Mesenchymal stem cell (in vitro differentiated cells and primary cell): ENCODE measurements at regions not wholly inside any gene's neighbourhood (a gene's known extent, or its start where the extent isn't known, plus 50 kb on each side); places are given as distances from the start of the nearest gene placed in this dataset.

Experiments
- DNase-seq: peaks from one replicate; pipeline ENCODE4 v3.0.0-alpha.2; 2013
- H2AFZ ChIP-seq: one replicate; pipeline ENCODE4 v1.6.1; 2013; ENCODE audit warnings: low read depth, mild to moderate bottlenecking, control low read depth, inconsistent platforms, low read length, moderate library complexity
- H2AK5ac ChIP-seq: 2 replicates; pipeline ENCODE4 v1.6.1; 2013; ENCODE audit warnings: low read length, moderate library complexity, mild to moderate bottlenecking, inconsistent platforms; ENCODE audit not compliant: severe bottlenecking
- H2BK120ac ChIP-seq: one replicate; pipeline ENCODE4 v1.6.1; 2013; ENCODE audit warnings: low read depth, mild to moderate bottlenecking, inconsistent platforms, low read length, moderate library complexity
- H2BK12ac ChIP-seq, 2 experiments: one replicate each; pipeline ENCODE4 v1.6.1; 2013; ENCODE audit warnings: inconsistent platforms in 2 of 2, low read length in 2 of 2, mild to moderate bottlenecking in 2 of 2, moderate library complexity in 2 of 2, control low read depth in 1 of 2
- H2BK15ac ChIP-seq: one replicate; pipeline ENCODE4 v1.6.1; 2013; ENCODE audit warnings: mild to moderate bottlenecking, low read depth, inconsistent platforms; ENCODE audit not compliant: poor library complexity, severe bottlenecking
- H2BK5ac ChIP-seq: 2 replicates; pipeline ENCODE4 v1.6.1; 2013; ENCODE audit warnings: low read depth, mild to moderate bottlenecking, low read length, control low read depth, inconsistent platforms; ENCODE audit not compliant: poor library complexity, severe bottlenecking
- H3K14ac ChIP-seq, 2 experiments: one replicate each; pipeline ENCODE4 v1.6.1; 2013; ENCODE audit warnings: inconsistent platforms in 2 of 2, low read length in 2 of 2, control low read depth in 1 of 2, mild to moderate bottlenecking in 1 of 2, moderate library complexity in 1 of 2
- H3K18ac ChIP-seq, 2 experiments: one replicate each; pipeline ENCODE4 v1.6.1; 2013; ENCODE audit warnings: inconsistent platforms in 2 of 2, low read length in 2 of 2, control low read depth in 1 of 2, low read depth in 1 of 2, mild to moderate bottlenecking in 1 of 2
- H3K23ac ChIP-seq, 2 experiments: one replicate each; pipeline ENCODE4 v1.6.1; 2013; ENCODE audit warnings: inconsistent platforms in 2 of 2, low read length in 2 of 2, mild to moderate bottlenecking in 2 of 2, moderate library complexity in 2 of 2, control low read depth in 1 of 2
- H3K27ac ChIP-seq: 2 replicates; pipeline ENCODE4 v1.5.1; 2013; ENCODE audit warnings: mild to moderate bottlenecking, moderate library complexity, low read length, control low read depth, inconsistent platforms; ENCODE audit not compliant: poor library complexity, severe bottlenecking
- H3K27me3 ChIP-seq, 2 experiments: 2 replicates each; pipeline versions ENCODE4 v1.6.1 to v1.7.0; 2013; ENCODE audit warnings: low read length in 2 of 2, mild to moderate bottlenecking in 2 of 2, moderate library complexity in 2 of 2, control low read depth in 1 of 2, inconsistent platforms in 1 of 2; ENCODE audit not compliant: control insufficient read depth in 1 of 2, insufficient read depth in 1 of 2
- H3K36me3 ChIP-seq, 2 experiments: 2 replicates each; pipeline versions ENCODE4 v1.6.1 to v1.7.0; 2013; ENCODE audit warnings: low read length in 2 of 2, control low read depth in 1 of 2, inconsistent platforms in 1 of 2, low read depth in 1 of 2, mild to moderate bottlenecking in 1 of 2; ENCODE audit not compliant: insufficient read depth in 2 of 2, control insufficient read depth in 1 of 2
- H3K4ac ChIP-seq, 2 experiments: one replicate each; pipeline ENCODE4 v1.6.1; 2013; ENCODE audit warnings: inconsistent platforms in 2 of 2, low read length in 2 of 2, mild to moderate bottlenecking in 2 of 2, moderate library complexity in 2 of 2, control low read depth in 1 of 2, low read depth in 1 of 2
- H3K4me1 ChIP-seq: 2 replicates; pipeline ENCODE4 v1.6.1; 2013; ENCODE audit warnings: low read depth, low read length, control low read depth; ENCODE audit not compliant: control insufficient read depth, insufficient read depth
- H3K4me2 ChIP-seq: 2 replicates; pipeline ENCODE4 v1.6.1; 2013; ENCODE audit warnings: low read length, mild to moderate bottlenecking, inconsistent platforms; ENCODE audit not compliant: poor library complexity, severe bottlenecking
- H3K4me3 ChIP-seq, 2 experiments: 2 replicates each; pipeline versions ENCODE4 v1.5.1 to v1.7.0; 2013; ENCODE audit warnings: low read length in 2 of 2, mild to moderate bottlenecking in 2 of 2, control low read depth in 1 of 2, low read depth in 1 of 2; ENCODE audit not compliant: insufficient read depth in 1 of 2
- H3K79me1 ChIP-seq: replicated peaks from 2 replicates; pipeline ENCODE4 v1.6.1; 2013; ENCODE audit warnings: mild to moderate bottlenecking, control low read depth, low read length, inconsistent platforms; ENCODE audit not compliant: poor library complexity, severe bottlenecking
- H3K9ac ChIP-seq: 2 replicates; pipeline ENCODE4 v1.7.0; 2013; ENCODE audit warnings: mild to moderate bottlenecking, low read length, moderate library complexity
- H3K9me3 ChIP-seq: 2 replicates; pipeline ENCODE4 v1.7.0; 2013; ENCODE audit warnings: mild to moderate bottlenecking, low read length; ENCODE audit not compliant: control insufficient read depth
- H4K8ac ChIP-seq: one replicate; pipeline ENCODE4 v1.6.1; 2013; ENCODE audit warnings: inconsistent platforms, mild to moderate bottlenecking, low read length, moderate library complexity
- H4K91ac ChIP-seq: one replicate; pipeline ENCODE4 v1.6.1; 2013; ENCODE audit warnings: mild to moderate bottlenecking, low read length, inconsistent platforms
- WGBS: methylation state at CpG from one replicate; pipeline ENCODE4 v1.1.7; 2013; ENCODE audit warnings: mixed read lengths; 5-methylcytosine and 5-hydroxymethylcytosine counted together

GRCh38 chr4:125780164-125780563 lies 465.4 kb downstream of the FAT4 start:
- no peak overlapping the region for H3K4ac ChIP-seq
- H2BK12ac ChIP-seq: no peak overlapping the region
- H3K27me3 ChIP-seq: no peaks in the 10 kb centered on the region
- H2AFZ ChIP-seq: no peak overlapping the region
- H3K36me3 ChIP-seq: no peaks in the 10 kb centered on the region
- no peak overlapping the region for H3K4me3 ChIP-seq
- H2BK5ac ChIP-seq: no peak overlapping the region
- no peak overlapping the region for H2BK120ac ChIP-seq
- H3K14ac ChIP-seq: no peak overlapping the region
- H4K8ac ChIP-seq: no peak overlapping the region
- H3K27ac ChIP-seq: no peak overlapping the region
- H4K91ac ChIP-seq: no peak overlapping the region
- H3K9ac ChIP-seq: no peak overlapping the region
- H2BK15ac ChIP-seq: no peak overlapping the region
- no peak overlapping the region for H2AK5ac ChIP-seq
- peak; percentile 2 for DNase-seq
- no peaks in the 10 kb centered on the region for H3K4me1 ChIP-seq
- H3K4me2 ChIP-seq: no peak overlapping the region
- H3K9me3 ChIP-seq: no peaks in the 10 kb centered on the region
- H3K23ac ChIP-seq: no peak overlapping the region
- H3K79me1 ChIP-seq: no peaks in the 10 kb centered on the region
- H3K18ac ChIP-seq: no peak overlapping the region

- 100% methylated on average over 2 of the region's 3 CpGs for WGBS
- Histone ChIP-seq H3K18ac (no peak overlapping the region), H3K4ac (no peak overlapping the region), H2BK12ac (no peak overlapping the region), H3K27ac (no peak overlapping the region), H3K36me3 (no peaks in the 10 kb centered on the region), H3K14ac (no peak overlapping the region), H3K9ac (no peak overlapping the region), H3K4me2 (no peak overlapping the region), H3K4me1 (no peaks in the 10 kb centered on the region), H3K9me3 (no peaks in the 10 kb centered on the region), H4K91ac (no peak overlapping the region), H3K27me3 (no peaks in the 10 kb centered on the region), H3K79me1 (no peaks in the 10 kb centered on the region), H2AK5ac (no peak overlapping the region), H2BK15ac (no peak overlapping the region), H2AFZ (no peak overlapping the region), H4K8ac (no peak overlapping the region), H3K23ac (no peak overlapping the region), H2BK5ac (no peak overlapping the region), H3K4me3 (no peak overlapping the region), H2BK120ac (no peak overlapping the region)
- DNase-seq: no peak
These were observed 466.0 kb downstream of the FAT4 start for GRCh38 chr4:125780747-125781146.

DNA sequence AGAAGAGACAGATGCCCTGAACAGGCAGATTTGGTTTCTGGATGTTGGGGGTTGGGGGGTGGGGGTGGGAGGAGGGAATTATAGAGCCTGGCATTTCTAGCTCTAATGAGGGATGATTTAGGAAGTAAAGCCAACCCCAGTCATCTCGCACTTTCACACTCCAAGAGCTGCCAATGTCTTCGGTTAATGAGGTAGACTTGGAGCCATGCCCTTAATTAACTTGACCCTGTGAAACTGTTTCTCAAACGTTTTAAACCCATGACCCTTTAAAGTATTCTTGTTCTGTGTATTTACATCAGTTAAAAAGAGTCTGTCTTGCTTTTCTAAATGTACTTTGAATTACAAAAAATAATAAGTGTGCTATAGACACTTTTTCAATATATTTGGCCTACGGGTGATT lies 466.9 kb downstream of the FAT4 start:
- no peak overlapping the region for H2BK5ac ChIP-seq
- no peak overlapping the region for H3K9ac ChIP-seq
- H3K27ac ChIP-seq: no peak overlapping the region
- no peaks in the 10 kb centered on the region for H3K79me1 ChIP-seq
- no peak overlapping the region for H3K4me2 ChIP-seq
- no peak overlapping the region for H4K91ac ChIP-seq
- H3K4me3 ChIP-seq: no peak overlapping the region
- no peak overlapping the region for H2AK5ac ChIP-seq
- no peak overlapping the region for H2AFZ ChIP-seq
- H3K23ac ChIP-seq: no peak overlapping the region
- H2BK12ac ChIP-seq: no peak overlapping the region
- H3K9me3 ChIP-seq: no peaks in the 10 kb centered on the region
- no peak overlapping the region for H3K14ac ChIP-seq
- no peak for DNase-seq
- WGBS: 100% methylated on average over 1 of the region's 4 CpGs
- no peak overlapping the region for H3K4ac ChIP-seq
- no peak overlapping the region for H2BK120ac ChIP-seq
- H2BK15ac ChIP-seq: no peak overlapping the region
- H3K36me3 ChIP-seq: no peaks in the 10 kb centered on the region
- no peak overlapping the region for H3K18ac ChIP-seq
- H4K8ac ChIP-seq: no peak overlapping the region
- H3K27me3 ChIP-seq: no peaks in the 10 kb centered on the region
- no peaks in the 10 kb centered on the region for H3K4me1 ChIP-seq

- DNase-seq: no peak
- no peak overlapping the region for H2BK12ac ChIP-seq
- no peaks in the 10 kb centered on the region for H3K4me1 ChIP-seq
- H3K27me3 ChIP-seq: no peaks in the 10 kb centered on the region
- H3K27ac ChIP-seq: no peak overlapping the region
- no peak overlapping the region for H2BK5ac ChIP-seq
- H3K79me1 ChIP-seq: no peaks in the 10 kb centered on the region
- no peak overlapping the region for H3K4me3 ChIP-seq
- no peaks in the 10 kb centered on the region for H3K36me3 ChIP-seq
- no peak overlapping the region for H3K23ac ChIP-seq
- no peak overlapping the region for H4K8ac ChIP-seq
- H3K4me2 ChIP-seq: no peak overlapping the region
- H3K4ac ChIP-seq: no peak overlapping the region
- H2BK120ac ChIP-seq: no peak overlapping the region
- H3K9me3 ChIP-seq: no peaks in the 10 kb centered on the region
- H3K18ac ChIP-seq: no peak overlapping the region
- no peak overlapping the region for H2BK15ac ChIP-seq
- no peak overlapping the region for H4K91ac ChIP-seq
- no peak overlapping the region for H3K14ac ChIP-seq
- H2AFZ ChIP-seq: no peak overlapping the region
- no peak overlapping the region for H2AK5ac ChIP-seq
- no peak overlapping the region for H3K9ac ChIP-seq
These were observed 470.0 kb downstream of the FAT4 start for GRCh38 chr4:125784741-125785140.
